Activated naive CD4-positive, alpha-beta T cell treated with Interleukin-2 at 50 U/mL for 16 hours (primary cell): ENCODE measurements at regions not wholly inside any gene's neighbourhood (a gene's known extent, or its start where the extent isn't known, plus 50 kb on each side); places are given as distances from the start of the nearest gene placed in this dataset.
"Not testable (repeated sequence)": the region's sequence is repeated elsewhere in the genome, so short reads cannot be mapped to it uniquely, and the experiment has no call there.

Experiments used
- DNase-seq: peaks from one replicate; pipeline ENCODE4 v3.0.0-alpha.2; 2020

- no peak for DNase-seq
Observed at GRCh38 chr5:89712134-89712700, 697.3 kb downstream of the CETN3 start.

GRCh38 chr5:89711526-89711925 is 698.0 kb downstream of the CETN3 start:
- no peak for DNase-seq

DNA sequence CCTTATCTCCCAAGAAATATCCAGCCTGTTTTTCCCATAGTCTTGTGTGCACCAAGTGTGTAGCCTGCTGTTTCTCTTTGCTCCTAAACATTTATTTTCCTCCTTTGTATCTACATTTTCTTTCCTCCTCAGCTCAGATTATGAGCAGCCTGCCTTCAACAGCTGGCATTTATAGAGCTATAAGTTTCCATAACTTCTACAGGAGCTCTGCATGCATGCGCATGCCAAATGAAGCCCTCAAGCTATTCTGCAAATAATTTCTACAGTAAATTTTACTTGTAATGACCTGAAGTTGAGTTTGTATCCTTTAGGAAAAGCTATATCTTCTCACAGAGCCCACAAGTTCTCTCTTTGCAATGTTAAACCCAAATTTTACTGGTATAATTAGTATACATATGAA is 699.5 kb downstream of the CETN3 start:
- no peak for DNase-seq

DNA sequence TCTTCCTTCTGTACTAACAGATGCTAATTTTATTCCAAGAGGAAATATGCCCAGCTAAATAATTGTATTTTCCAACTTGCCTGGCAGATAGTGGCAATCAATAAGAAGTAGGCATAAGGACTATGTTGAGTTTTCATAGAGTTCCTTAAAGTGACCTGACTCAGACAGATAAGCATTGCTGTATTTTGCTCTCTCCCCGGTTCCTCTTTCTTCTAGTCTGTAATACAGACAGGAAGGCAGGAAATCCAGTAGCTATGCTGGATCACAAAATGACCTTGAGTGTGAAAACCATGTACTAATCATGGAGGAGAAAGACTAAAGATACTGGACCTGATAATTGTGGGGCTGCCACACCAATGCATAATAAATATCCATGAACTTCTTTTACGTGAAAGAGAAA is 701.7 kb downstream of the CETN3 start:
- DNase-seq, result no peak

GRCh38 chr5:89706731-89707130 is 702.8 kb downstream of the CETN3 start:
- no peak for DNase-seq

DNA sequence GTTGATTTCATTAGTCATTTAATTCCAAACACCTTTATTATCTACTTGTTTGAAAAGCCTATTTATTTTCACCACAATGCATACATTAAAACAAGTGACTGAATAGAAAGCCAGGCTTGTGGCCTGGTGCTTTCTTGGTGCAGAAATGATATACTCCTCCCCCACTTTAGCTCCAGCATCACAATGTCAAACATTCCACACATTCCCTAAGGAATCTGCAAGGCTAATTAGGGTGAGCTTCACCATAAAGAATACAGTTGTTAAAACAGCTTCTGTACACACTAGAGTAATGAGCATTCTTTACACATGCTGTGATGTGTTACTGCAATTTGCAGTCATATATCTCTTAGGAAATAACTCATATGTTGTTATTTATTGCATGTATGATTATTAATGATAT is 705.7 kb downstream of the CETN3 start:
- DNase-seq, result no peak

DNA sequence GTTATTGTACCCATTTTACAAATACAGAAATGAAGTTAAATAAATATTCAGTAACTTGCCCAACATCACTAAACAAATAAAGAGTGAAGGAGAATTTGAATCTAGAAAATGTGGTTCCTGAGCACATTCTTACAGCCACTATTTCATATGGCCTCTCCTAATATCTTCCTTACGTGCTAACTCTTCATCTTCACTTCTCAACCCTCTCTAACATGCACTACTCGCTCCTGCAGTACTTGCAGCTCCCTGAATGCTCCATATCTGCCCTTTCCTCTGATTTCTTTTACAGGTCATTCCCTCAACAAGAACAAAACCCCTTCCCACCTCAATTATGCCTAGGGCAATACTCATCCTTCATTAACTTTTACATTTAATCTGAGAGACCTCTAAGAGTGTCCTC is 711.5 kb downstream of the CETN3 start:
- no peak for DNase-seq

- DNase-seq, result no peak
Observed at GRCh38 chr5:89697581-89697980, 712.0 kb downstream of the CETN3 start.

GRCh38 chr5:89695371-89695770 is 714.2 kb downstream of the CETN3 start:
- DNase-seq, result no peak

GRCh38 chr5:89694026-89694550 is 715.5 kb downstream of the CETN3 start:
- no peak for DNase-seq

DNA sequence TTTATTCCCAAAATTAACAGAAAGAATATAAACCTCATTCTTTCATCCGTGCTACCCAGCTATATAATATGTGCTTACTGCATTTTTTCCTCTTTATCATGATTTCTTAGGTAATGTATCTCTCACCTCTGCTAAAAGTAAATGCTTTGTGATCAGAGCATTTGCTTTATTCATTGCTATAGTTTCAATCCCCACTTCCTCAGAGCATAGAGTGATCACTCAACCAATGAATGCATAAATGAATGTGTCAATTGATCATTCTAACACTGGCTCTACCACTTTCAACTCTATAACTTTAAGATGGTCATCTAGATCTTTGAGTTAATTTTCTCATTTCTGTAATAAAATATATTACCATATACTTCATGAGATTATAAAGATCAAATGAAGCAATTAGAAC is 719.2 kb downstream of the CETN3 start:
- DNase-seq, result no peak

- no peak for DNase-seq
Observed at GRCh38 chr5:89686081-89686765, 723.3 kb downstream of the CETN3 start.

GRCh38 chr5:89676634-89677033 is 732.9 kb downstream of the CETN3 start:
- DNase-seq, result no peak

DNA sequence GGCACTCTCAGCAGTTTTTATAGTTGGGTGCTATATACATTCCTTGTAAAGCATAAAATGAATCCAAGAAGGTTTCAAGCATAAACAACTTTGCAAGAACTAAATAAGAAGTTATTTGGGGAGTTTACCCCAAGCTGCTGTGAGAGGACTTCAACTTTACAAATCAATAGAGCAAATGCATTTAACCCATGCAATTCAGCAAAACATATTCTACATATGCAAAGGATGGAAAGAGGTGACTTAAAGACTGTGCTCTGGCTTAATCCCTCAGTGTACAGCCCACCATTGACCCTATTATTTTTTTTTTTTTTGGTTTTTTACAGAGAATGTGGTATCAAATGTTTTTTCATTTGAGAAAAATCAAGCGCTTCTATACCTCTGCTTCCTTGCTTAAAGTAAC is 736.5 kb downstream of the CETN3 start:
- DNase-seq, result no peak

GRCh38 chr5:89668821-89669220 is 740.7 kb downstream of the CETN3 start:
- no peak for DNase-seq

- no peak for DNase-seq
Observed at GRCh38 chr5:89662499-89662898, 747.1 kb downstream of the CETN3 start.

DNA sequence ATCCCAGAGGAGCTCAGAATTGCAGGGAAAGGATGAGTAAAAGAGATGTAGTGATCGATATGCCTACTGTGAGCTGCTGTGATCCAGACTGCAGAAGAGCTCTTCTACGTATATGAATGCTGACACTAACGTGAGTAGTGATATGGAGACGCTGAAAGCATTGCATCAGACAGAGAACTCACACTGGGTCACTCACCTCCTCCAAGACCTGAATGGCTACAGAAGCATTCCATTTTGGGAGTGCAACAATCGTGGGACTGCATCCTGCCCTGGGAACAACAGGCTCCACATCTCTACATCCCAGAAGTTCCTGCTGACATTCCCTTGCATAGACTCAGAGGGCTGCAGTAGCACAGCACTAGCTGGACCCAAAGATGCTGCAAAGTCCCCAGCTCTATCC is 755.9 kb upstream of the MEF2C start:
- no peak for DNase-seq

GRCh38 chr5:89634176-89634575 is 751.2 kb upstream of the MEF2C start:
- not testable (repeated sequence) for DNase-seq

- DNase-seq, result not testable (repeated sequence)
Observed at GRCh38 chr5:89630064-89630463, 747.1 kb upstream of the MEF2C start.

- DNase-seq, result no peak
Observed at GRCh38 chr5:89628876-89629635, 746.1 kb upstream of the MEF2C start.

GRCh38 chr5:89615839-89616518 is 733.0 kb upstream of the MEF2C start:
- no peak for DNase-seq

GRCh38 chr5:89613222-89613956 is 730.4 kb upstream of the MEF2C start:
- DNase-seq, result no peak
